Endothelial cell of umbilical vein (primary cell): ENCODE measurements at regions not wholly inside any gene's neighbourhood (a gene's known extent, or its start where the extent isn't known, plus 50 kb on each side); places are given as distances from the start of the nearest gene placed in this dataset.

Experiments
- EZH2 ChIP-seq: IDR thresholded peaks from 2 replicates; pipeline ENCODE4 v1.6.1; 2012; ENCODE audit warnings: borderline replicate concordance, low read depth, mild to moderate bottlenecking, moderate library complexity, low read length, inconsistent platforms; ENCODE audit not compliant: severe bottlenecking
- MYC ChIP-seq: IDR thresholded peaks from one replicate; pipeline ENCODE4 v1.6.1; 2011; ENCODE audit warnings: mild to moderate bottlenecking, low read depth, low read length
- POLR2A ChIP-seq: IDR thresholded peaks from 2 replicates; pipeline ENCODE4 v1.6.1; 2012; ENCODE audit warnings: low read depth, mild to moderate bottlenecking, control low read depth, low read length
- POLR2AphosphoS5 ChIP-seq: IDR thresholded peaks from 2 replicates; pipeline ENCODE4 v1.6.1; 2012; ENCODE audit warnings: low read depth, mild to moderate bottlenecking, control low read depth, low read length, moderate library complexity; ENCODE audit not compliant: insufficient read depth
- TF ChIP-seq, protein P1 (sequence below), 2 donors: IDR thresholded peaks; 1 replicate in 1 of 2; 2 replicates in 1 of 2; pipeline ENCODE4 v1.5.1; 2011; ENCODE audit warnings: low read length in 2 of 2, mild to moderate bottlenecking in 2 of 2, moderate library complexity in 2 of 2, control low read depth in 1 of 2, inconsistent platforms in 1 of 2, low read depth in 1 of 2; ENCODE audit not compliant: insufficient read depth in 1 of 2; ENCODE audit errors: extremely low read depth in 1 of 2

- TF ChIP-seq, protein P1, sequence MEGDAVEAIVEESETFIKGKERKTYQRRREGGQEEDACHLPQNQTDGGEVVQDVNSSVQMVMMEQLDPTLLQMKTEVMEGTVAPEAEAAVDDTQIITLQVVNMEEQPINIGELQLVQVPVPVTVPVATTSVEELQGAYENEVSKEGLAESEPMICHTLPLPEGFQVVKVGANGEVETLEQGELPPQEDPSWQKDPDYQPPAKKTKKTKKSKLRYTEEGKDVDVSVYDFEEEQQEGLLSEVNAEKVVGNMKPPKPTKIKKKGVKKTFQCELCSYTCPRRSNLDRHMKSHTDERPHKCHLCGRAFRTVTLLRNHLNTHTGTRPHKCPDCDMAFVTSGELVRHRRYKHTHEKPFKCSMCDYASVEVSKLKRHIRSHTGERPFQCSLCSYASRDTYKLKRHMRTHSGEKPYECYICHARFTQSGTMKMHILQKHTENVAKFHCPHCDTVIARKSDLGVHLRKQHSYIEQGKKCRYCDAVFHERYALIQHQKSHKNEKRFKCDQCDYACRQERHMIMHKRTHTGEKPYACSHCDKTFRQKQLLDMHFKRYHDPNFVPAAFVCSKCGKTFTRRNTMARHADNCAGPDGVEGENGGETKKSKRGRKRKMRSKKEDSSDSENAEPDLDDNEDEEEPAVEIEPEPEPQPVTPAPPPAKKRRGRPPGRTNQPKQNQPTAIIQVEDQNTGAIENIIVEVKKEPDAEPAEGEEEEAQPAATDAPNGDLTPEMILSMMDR (IDR thresholded peaks at IDR 0.05; ENCODE audit: extremely low read depth in 1 of 2, insufficient read depth in 1 of 2, low read depth in 1 of 2, low read length in 2 of 2): no peak
- TF ChIP-seq POLR2A: no peak
- TF ChIP-seq EZH2: no peak
- TF ChIP-seq POLR2AphosphoS5: no peak
- TF ChIP-seq MYC: no peak
These were observed 192.3 kb upstream of the OSR1 start for GRCh38 chr2:19550750-19551149.
